NCI-H2029 treated with DMSO at 0.1 percent for 48 hours (cell line): ENCODE measurements at regions not wholly inside any gene's neighbourhood (a gene's known extent, or its start where the extent isn't known, plus 50 kb on each side); places are given as distances from the start of the nearest gene placed in this dataset.
"Not testable (repeated sequence)": the region's sequence is repeated elsewhere in the genome, so short reads cannot be mapped to it uniquely, and the experiment has no call there.

Experiments
- DNase-seq: peaks from one replicate; lab custom pipeline; 2025; lab: John Stamatoyannopoulos, UW

DNA sequence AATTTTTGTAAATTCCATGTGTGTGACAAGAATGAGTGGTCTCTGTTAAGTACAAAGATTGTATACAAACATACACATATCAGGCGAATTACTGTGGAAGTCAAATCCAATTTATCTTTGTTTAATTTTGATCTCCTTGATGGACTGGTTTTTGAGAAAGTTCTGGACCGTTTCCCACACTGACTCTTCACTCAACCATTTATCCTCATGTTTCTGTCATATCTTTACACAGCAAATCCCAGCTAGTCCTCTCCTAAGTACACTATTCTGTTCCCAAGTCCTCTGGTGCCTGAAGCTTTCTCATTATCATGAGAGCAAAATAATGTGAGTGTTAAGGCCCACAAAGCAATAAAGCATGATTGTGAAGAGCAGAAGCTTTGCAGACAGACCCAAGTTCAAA, 189.9 kb downstream of the WNT5A start:
- DNase-seq: no peak

DNA sequence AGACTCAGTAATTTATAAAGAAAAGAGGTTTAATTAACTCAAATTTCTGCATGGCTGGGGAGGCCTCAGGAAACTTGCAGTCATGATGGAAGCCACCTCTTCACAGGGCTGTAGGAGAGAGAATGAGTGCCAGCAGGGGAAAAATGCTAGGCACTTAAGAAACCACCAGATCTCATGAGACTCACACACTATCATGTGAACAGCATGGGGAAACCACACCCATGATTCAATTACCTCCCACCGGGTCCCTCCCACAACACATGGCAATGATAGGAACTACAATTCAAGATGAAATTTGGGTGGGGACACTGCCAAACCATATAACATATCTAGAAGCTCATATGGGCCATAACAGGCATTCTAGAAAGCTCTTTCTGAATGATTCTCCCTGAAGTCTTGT, 190.3 kb downstream of the WNT5A start:
- DNase-seq: no peak

DNA sequence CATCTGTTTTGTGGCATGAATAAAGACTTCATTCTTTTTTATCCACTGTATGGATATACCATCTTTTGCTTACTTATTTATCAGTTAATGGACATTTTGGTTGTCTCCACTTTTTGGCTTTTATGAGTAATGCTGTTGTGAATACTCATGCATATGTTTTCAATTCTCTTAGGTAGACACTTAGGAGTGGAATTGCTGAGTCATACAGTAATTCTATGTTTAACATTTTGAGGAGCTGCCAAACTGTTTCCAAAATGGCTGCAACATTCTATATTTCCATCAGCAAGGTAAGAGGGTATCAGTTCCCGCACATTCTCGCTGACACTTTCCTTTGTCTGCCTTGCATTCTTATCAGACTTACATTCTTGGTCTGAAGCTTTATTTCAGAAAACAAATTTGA, 191.1 kb downstream of the WNT5A start:
- no peak for DNase-seq

DNA sequence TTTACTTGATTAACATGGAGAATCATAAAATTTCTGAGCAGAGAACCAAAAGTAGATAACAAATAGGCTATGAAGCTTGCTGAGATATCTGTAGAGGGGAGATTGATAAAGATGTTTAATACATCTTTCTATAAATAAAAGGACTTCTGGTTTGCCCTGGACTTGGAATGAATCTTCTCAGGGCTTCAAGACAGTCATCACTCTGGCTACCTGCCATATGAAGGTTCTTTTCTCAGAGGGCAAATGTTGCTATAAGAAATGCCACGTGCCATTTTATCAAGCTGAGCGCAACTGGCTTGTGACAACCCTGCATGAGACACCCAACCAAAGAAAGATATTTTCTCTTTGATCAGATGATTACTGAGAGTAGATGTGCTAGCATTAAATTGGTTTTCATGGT, 192.5 kb downstream of the WNT5A start:
- no peak for DNase-seq

DNA sequence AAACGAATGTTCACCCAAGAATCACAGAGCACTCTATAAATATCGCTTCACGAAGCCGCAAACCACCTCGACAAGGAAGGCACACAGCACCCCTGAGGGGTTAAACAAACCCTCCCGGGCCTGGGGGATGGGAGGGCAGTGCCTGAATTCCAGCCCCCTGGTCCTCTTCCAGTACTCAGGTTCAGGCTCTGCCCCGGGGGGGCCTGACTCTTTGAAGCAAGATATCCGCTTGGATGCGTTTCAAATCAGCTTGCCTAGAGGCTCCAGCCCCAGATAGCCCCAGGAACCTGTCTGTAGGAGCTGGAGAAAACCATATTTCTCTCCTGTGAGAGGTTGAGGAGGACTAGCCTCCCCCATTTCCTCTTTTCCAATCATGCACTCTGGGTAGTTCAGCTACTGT, 194.7 kb downstream of the WNT5A start:
- no peak for DNase-seq

DNA sequence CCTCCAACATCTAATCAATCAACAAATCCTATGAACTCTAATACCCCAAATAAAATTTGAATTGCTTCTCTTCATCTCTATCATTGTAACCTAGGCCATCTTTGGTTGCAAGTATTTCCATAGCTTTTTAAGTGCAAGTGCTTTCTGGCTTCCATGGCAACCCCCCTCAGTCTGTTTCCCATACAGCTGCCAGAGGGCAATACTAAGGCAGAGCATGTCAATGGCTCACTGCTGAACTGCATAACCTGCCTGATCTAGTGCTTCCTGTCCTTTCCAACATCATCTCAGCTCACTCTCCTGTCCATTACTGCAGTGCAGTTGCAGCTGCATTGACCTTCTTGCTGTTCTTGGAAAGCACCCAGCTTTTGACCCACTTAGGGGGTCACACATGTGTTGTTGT, 198.4 kb downstream of the WNT5A start:
- DNase-seq: no peak

DNA sequence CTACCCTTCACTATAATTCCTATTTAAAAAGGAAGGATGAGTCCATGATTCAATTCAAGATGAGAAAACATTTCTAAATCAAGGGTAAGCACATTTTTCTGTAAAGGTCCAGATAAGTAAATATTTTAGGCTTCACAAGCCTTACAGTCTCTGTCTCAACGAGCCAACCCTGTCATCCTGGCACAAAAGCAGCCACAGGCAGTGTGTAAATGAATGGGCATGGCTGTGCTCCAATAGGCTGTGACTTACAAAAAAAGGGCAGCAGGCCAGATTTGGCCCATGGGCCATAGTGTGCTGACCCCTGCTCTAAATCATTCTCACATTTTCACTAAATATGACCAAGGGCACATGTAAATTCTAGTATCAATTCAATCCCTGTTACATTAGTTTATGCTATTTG, 200.4 kb downstream of the WNT5A start:
- no peak for DNase-seq

DNA sequence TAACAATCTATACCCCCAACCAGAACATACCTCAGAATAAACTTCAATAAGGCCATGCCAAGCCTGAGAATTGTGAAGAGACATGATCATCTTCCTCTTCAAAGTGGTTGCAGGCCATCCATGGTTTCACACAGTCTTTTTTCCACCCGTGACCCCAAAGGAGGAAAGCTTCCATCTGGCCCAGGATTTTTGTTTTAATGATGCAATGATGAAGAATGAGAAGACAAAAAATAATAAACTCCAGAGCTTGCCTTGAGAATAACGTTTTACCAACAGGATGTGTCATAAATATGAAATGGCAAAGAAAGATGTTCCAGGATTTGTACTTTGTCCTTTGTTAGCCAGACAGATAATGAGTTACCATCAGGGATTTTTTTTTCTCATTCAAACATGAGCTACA, 201.9 kb downstream of the WNT5A start:
- no peak for DNase-seq

DNA sequence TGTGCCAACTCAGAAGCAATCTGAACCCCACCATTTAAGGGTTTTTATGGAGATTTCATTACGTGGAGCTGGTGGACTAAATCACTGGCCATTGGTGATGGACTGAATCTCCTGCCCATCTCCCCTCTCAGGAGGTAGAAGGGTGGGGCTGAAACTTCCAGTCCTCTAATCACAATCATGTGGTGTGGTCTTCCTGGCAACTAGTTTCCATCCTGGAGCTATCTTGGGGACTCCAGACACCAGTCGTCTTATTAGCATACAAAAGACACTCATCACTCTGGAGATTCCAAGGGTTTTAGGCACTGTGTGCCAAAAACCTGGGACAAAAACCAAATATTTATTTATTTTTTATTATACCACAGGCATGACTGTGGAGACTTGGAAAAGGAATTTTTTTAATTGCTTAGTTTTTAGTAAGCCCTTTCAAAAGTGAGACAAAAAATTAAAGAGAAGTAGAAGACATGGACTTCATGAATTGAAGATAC, 203.6 kb downstream of the WNT5A start:
- DNase-seq: no peak

DNA sequence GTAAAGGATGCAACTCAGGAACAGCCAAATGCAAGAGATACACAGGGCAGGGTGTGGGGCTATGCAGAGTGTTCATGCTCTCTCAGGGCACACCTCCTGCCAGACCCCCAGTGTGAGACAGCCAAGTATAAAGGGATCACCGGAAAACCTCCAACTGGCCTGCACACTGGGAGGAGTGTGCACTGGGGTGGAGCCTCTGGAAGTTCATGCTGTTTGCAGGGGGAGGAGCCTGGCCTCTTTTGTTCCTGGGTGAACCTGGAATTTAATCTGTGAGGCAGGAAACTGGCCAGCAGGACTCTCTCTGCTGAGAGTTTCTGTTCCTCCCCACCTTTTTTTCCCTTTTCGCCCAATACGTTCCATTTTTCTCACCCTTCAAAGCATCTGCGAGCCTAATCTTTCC, 204.1 kb downstream of the WNT5A start:
- no peak for DNase-seq

DNA sequence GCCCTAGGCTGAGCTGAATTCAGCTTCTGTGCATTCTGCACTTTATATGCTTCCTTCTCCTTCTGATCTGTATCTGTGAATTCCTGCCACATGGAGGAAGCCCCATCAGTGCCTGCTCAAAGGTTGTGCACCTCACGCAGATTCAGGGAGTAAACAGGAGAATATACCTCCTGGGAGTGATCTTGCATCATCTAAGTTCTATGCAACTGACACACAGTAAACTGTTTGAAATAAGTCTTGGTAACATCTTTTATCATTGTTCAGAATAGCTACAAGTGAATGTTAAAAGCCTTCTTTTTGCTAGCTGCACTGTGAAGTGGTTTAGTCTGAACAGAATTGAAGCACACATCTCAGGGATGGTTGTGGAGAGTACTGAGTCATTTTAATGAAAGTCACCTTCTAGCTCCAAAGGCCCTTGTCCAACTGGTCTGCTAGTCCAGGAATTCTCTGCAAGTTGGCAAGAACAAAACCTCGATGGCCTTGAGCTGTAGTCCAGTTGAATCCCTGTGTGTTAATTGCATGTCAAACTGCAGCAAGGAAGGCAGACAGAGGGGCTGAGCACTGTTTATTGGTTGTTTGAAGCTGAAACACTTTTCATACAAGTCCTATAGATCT, 215.0 kb downstream of the WNT5A start:
- no peak for DNase-seq

DNA sequence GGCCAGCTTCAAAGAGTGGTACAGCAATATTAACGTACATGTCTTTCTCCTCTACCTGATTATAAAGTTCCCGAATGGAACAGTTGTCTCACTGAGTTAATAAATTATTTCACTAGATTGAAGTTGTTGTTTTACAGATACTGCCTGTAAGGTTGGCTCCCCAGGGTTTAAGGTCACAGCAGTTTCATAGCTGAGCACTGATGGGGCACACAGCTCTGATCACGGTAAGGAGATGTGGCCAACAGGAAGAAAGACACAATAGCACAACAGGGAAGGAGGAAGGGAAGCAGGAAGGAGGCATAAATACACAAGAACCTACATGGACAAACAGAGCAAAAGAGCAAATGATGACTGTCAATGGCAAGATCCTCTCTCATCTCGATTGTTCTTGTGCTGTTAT, 215.6 kb downstream of the WNT5A start:
- DNase-seq: no peak

DNA sequence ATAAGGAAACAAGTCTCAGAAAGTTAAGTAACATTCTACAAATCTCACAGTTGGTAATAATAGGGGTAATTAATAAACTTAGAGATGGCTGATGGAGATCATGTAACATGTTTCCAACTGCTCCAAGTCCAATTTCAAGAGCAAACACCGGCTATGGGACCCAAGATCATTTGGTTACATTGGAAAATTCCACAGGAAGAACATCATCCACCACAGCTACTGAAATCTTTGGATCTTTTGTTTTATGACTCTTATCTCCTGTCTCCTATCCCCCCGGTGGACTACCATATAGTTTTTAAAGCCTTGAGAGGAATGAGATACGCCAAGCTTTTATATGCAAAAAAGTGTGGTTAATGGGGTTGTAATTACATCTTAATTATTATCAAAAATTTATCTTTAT, 216.1 kb downstream of the WNT5A start:
- no peak for DNase-seq

DNA sequence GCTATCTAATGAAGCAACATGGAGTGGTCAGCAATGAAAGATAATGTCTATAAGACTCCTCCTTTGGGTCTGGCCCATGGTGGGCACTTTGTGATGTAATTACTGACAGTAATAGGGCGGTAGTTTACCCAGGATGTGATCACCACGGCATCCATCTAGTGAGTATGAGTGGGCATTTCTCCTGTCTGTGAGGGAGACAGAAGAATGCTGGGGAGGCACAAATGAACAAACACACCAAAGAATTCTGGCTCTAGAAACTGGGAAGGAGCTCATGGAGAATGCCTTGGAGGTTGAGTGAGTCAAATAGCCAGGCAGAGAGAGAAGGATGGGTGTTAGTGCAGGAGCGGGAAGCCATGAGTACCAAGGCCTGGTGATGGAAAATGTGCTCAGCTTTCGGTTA, 217.5 kb downstream of the WNT5A start:
- DNase-seq: no peak

DNA sequence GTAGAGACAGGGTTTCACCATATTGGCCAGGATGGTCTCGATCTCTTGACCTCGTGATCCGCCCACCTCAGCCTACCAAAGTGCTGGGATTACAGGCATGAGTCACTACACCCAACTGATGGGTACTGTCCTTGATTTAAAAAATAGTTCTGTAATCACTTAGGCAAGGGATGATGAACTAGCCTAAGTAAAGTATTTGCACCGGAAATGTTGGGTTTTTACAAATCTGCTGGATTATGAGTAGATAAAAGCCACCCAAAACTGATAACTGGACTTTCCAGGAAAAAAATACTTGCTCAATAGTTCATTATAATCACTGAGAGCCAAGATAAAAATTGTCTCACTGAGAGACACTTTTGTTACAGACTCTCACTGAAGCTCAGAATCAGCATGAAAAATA, 218.0 kb downstream of the WNT5A start:
- DNase-seq: no peak

DNA sequence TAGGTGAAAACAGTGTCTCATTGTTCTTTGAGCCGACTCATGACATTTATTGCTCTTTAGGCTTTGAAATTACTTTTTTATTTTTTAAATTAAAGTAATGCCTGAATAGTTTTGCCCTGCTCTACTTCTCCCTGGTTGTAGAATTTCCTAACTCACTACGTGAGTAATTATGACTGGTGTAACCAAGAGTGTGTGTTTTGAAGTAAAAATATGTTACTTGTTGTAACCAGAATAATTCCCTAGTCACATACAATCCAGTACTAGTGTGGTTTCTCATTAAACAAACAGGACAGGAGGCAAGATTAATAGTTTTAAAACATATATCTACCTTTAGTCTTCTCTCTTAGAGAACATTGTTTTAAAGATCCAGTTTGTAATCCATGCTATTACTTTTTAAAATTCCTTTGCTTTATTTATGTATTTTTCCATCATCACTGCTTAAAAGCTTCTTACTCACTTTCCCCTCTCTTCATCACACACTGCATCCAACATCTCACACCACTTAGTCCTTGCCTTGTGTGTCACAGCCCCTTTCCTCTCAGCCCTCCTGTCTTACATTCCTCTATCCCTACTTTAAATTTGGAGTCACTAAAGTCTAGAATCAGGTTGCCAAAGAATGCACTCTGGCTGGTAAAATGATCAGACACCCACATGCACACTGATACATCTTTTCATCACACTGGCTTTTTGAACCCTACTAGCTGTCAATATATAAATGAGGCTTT, 219.7 kb downstream of the WNT5A start:
- no peak for DNase-seq

DNA sequence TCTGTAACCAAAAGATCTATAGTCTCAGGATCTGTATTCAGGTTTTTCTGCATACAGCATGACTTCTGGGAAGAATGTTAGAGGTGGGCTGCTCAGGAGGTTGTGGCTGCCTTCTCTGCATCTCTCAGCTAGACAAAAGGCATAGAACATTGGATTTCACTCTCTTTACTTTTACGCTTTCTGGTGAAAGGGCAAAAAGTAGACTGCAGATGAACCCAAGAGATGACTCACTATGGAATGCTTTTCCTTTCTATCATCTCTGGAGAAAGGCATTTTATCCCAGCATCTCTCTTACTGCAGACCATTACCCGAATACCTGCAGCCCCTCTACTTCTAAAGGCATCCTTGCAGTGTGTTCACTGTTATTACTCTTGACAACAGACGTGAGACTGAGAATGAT, 222.2 kb downstream of the WNT5A start:
- DNase-seq: no peak

DNA sequence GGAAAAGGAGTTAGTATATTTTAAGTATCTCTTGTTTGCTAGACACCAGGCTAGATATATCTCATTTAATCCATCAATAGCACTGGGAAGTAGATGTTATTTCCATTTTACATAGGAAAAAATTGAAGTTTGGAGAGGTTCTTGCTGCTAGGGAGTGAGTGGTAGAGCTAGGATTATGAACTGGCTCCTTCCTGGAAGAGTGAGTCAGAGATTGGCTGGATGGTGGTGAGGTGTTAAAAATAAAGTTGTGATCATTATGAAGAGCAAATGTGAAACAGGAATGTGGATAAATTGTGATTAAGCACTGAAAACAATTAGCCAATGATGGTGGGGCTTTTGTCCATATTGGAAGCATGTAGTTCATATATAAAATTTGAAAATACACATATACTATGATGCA, 234.2 kb downstream of the WNT5A start:
- no peak for DNase-seq

DNA sequence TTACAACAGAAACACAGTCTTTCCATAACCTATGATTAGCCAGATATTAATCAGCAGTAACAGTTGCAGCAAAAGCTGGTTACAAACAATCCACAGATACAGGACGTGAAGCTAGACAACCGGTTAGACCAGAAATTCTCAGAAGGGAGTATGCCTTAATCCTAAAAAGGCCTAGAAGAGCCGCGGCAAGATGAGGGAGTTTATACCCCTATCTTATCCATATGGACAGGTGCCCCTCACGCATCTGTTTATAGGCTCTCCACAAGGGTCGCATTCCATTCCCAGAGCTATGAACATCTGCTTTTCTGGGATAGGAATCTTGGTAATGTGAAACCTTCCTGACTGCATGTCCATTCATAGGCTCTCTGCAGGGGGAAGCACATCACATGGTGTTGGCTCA, 237.9 kb downstream of the WNT5A start:
- DNase-seq: not testable (repeated sequence)

DNA sequence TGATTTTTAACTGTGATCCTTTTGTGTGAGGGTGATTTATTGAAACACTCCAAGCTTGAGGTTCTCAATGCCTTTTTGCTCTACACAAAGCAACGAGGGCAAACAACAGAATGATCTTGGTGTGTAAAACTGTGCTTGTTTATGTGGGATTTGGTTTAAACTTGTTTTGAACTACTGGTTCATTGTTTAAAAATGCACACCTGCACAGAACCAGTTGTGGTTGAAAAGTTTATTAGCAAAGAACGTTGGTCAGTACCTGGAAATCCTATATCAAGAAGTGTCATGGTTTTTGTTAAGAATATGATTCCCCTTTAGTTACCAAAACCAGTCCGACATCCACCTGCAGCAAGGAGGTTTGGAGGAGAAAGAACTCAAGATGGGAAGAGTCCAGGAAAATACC, 239.4 kb downstream of the WNT5A start:
- DNase-seq: no peak

DNA sequence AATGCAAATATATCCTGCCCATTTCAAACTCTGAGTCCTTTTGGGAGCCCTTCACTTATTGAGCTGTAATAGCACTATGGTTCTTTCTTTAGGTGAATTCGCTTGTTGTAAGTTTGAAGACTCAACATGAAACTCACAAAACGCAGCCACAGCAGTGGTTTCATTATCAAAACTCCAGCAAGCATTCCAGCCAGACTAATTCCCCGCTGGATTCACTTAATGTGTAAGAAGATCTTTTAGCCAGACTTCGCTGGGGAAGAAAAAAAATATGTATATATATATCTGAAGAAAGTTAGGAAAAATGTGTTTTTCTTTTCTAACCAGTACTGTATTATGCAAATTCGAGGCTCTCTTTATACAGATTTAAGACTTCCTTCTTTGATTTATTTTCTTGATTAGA, 241.1 kb downstream of the WNT5A start:
- DNase-seq: no peak

DNA sequence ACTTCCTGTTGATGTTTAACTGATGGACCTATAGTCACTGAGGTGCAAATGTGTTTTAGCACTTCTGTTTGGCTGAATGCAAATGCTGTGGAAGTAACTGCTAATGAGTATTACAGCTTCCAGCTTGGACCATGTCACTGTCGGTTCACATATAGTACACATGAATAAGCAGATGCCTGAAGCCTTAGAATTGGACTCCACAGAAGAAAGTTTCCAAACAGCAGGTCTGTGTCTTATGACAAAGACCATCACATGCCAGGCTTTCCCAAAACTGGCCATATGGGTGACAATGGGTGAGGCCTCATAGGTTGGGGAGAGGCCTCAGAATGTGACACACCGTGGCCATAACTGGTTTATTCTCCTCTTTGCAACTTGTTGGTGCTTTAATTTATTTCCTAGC, 241.8 kb downstream of the WNT5A start:
- no peak for DNase-seq

DNA sequence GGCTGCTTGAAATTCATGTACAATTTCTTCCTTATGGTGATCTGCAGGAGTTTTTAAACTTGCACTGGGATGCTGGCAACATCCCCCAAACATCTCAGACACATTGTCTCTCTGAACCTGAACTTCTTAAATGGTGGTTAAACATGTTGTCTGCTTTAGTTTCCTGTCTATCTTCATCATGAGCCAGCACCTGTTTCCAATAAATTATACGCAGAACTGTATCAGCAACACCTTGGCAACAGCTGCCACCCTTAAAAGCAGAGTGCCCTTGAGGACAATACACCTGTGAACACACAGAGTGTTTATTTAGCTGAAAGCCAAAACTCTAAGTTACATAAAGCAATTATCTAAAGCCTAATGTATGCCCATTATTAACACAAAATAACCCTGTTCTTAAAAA, 242.9 kb downstream of the WNT5A start:
- DNase-seq: peak; percentile 62

DNA sequence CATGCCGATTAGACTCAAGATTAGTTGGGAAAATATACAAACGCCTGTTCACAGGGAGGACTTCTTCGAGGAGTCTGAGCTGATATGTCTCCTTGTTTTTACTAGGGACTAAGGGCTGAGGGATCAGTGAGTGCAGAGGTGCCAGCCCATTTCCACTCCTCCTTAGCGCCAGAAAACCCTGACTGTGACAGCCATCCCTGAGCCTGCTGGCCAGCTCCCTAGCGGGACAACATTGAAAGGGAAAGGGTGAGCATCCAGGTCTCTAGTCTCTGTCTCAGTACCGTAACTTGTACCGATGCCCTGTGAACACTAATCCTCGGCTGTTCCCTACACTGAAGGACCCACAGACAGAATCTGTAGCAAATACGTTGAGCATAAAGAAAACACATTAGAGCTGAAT, 243.4 kb downstream of the WNT5A start:
- DNase-seq: no peak
